Embryonic facial prominence (tissue), 1 donor: ENCODE measurements at regions not wholly inside any gene's neighbourhood (a gene's known extent, or its start where the extent isn't known, plus 50 kb on each side); places are given as distances from the start of the nearest gene placed in this dataset.
"Not testable (repeated sequence)": the region's sequence is repeated elsewhere in the genome, so short reads cannot be mapped to it uniquely, and the experiment has no call there.

Source experiments
- DNase-seq: peaks from one replicate; pipeline ENCODE4 v3.0.0-alpha.2; 2016; ENCODE audit errors: extremely low spot score

- no peak for DNase-seq
These were observed 83.1 kb upstream of the SSTR4 start for GRCh38 chr20:22951966-22952365.

- DNase-seq: no peak
These were observed 80.5 kb upstream of the SSTR4 start for GRCh38 chr20:22954661-22955060.

- DNase-seq: no peak
These were observed 76.7 kb upstream of the SSTR4 start for GRCh38 chr20:22958390-22958789.

GRCh38 chr20:22962567-22963439 lies 72.3 kb upstream of the SSTR4 start:
- DNase-seq: no peak

- DNase-seq: no peak
These were observed 71.5 kb upstream of the SSTR4 start for GRCh38 chr20:22963581-22963980.

GRCh38 chr20:22966787-22967464 lies 68.2 kb upstream of the SSTR4 start:
- DNase-seq: no peak

- not testable (repeated sequence) for DNase-seq
These were observed 67.4 kb upstream of the SSTR4 start for GRCh38 chr20:22967706-22968105.

- DNase-seq: not testable (repeated sequence)
These were observed 66.1 kb upstream of the SSTR4 start for GRCh38 chr20:22969031-22969430.

- not testable (repeated sequence) for DNase-seq
These were observed 64.0 kb upstream of the SSTR4 start for GRCh38 chr20:22971077-22971476.

- no peak for DNase-seq
These were observed 60.8 kb upstream of the SSTR4 start for GRCh38 chr20:22974354-22974753.

GRCh38 chr20:22977047-22977785 lies 57.9 kb upstream of the SSTR4 start:
- no peak for DNase-seq

- no peak for DNase-seq
These were observed 51.1 kb upstream of the SSTR4 start for GRCh38 chr20:22984008-22984407.

- peak; percentile 23 for DNase-seq
These were observed 50.5 kb upstream of the SSTR4 start for GRCh38 chr20:22984606-22985005.

- DNase-seq: no peak
These were observed 49.8 kb upstream of the SSTR4 start for GRCh38 chr20:22985239-22985778.
